Right atrium auricular region (tissue), 2 donors: ENCODE measurements at regions not wholly inside any gene's neighbourhood (a gene's known extent, or its start where the extent isn't known, plus 50 kb on each side); places are given as distances from the start of the nearest gene placed in this dataset.

Experiments used
- DNase-seq: peaks from one replicate; pipeline ENCODE4 v3.0.0-alpha.2; 2019; ENCODE audit warnings: low spot score
- H3K27ac ChIP-seq, 2 donors: fragments of 200-600 bp; sonication (generic); 1 replicate in 1 of 2; 2 replicates in 1 of 2; pipeline ENCODE4 v1.5.1; 2016 to 2019
- H3K27me3 ChIP-seq, 2 donors: fragments of 200-600 bp; sonication (generic); one replicate each; pipeline versions ENCODE4 v1.5.1 to v1.6.0; 2017 to 2019
- H3K36me3 ChIP-seq: fragments of 200-600 bp; sonication (generic); one replicate; pipeline ENCODE4 v1.5.1; 2016
- H3K4me1 ChIP-seq, 2 donors: fragments of 200-600 bp; sonication (generic); one replicate each; pipeline versions ENCODE4 v1.5.1 to v1.6.0; 2017 to 2019
- H3K4me3 ChIP-seq, 2 donors: fragments of 200-600 bp; sonication (generic); 1 replicate in 1 of 2; 2 replicates in 1 of 2; pipeline ENCODE4 v1.5.1; 2017 to 2019; ENCODE audit warnings: mild to moderate bottlenecking in 1 of 2, moderate library complexity in 1 of 2
- H3K9me3 ChIP-seq, 2 donors: fragments of 200-600 bp; sonication (generic); one replicate each; pipeline ENCODE4 v1.5.1; 2019
- CTCF ChIP-seq, 2 donors: fragments of 200-600 bp; sonication (generic); IDR thresholded peaks; one replicate each; pipeline ENCODE4 v1.5.1; 2019; ENCODE audit warnings: antibody characterized with exemption in 2 of 2

- H3K36me3 ChIP-seq, result no peaks in the 10 kb centered on the region
- H3K9me3 ChIP-seq, result no peaks in the 10 kb centered on the region
- no peaks in the 10 kb centered on the region for H3K27me3 ChIP-seq
- H3K4me3 ChIP-seq, result no peak overlapping the region
- H3K27ac ChIP-seq, result no peak overlapping the region
- no peak for DNase-seq
- H3K4me1 ChIP-seq, result peaks cover 0 to 3% of the 10 kb centered on the region in 2 donors
- no peak for TF ChIP-seq CTCF (IDR thresholded peaks at IDR 0.05)
These were observed 289.2 kb downstream of the TCERG1L start for GRCh38 chr10:131022369-131022768.

- TF ChIP-seq CTCF (IDR thresholded peaks at IDR 0.05), result no peak
- Histone ChIP-seq H3K4me1 (peaks cover 0 to 3% of the 10 kb centered on the region in 2 donors), H3K36me3 (no peaks in the 10 kb centered on the region), H3K9me3 (no peaks in the 10 kb centered on the region), H3K4me3 (no peak overlapping the region), H3K27ac (no peak overlapping the region), H3K27me3 (no peaks in the 10 kb centered on the region)
- DNase-seq, result no peak
These were observed 288.5 kb downstream of the TCERG1L start for GRCh38 chr10:131022981-131023380.

- no peak for DNase-seq
- Histone ChIP-seq H3K9me3 (no peaks in the 10 kb centered on the region), H3K27ac (no peak overlapping the region), H3K36me3 (no peaks in the 10 kb centered on the region), H3K27me3 (no peaks in the 10 kb centered on the region), H3K4me3 (no peak overlapping the region), H3K4me1 (peaks cover 0 to 3% of the 10 kb centered on the region in 2 donors)
- TF ChIP-seq CTCF (IDR thresholded peaks at IDR 0.05), result no peak
These were observed 287.0 kb downstream of the TCERG1L start for GRCh38 chr10:131024259-131025131.

- Histone ChIP-seq H3K27ac (no peak overlapping the region), H3K4me1 (peaks cover 0 to 3% of the 10 kb centered on the region in 2 donors), H3K9me3 (no peaks in the 10 kb centered on the region), H3K27me3 (no peaks in the 10 kb centered on the region), H3K36me3 (no peaks in the 10 kb centered on the region), H3K4me3 (no peak overlapping the region)
- DNase-seq, result no peak
- TF ChIP-seq CTCF (IDR thresholded peaks at IDR 0.05), result no peak
These were observed 286.2 kb downstream of the TCERG1L start for GRCh38 chr10:131025333-131025732.

- H3K27me3 ChIP-seq, result no peaks in the 10 kb centered on the region
- H3K9me3 ChIP-seq, result no peaks in the 10 kb centered on the region
- TF ChIP-seq CTCF (IDR thresholded peaks at IDR 0.05), result no peak
- H3K4me1 ChIP-seq, result no peaks in the 10 kb centered on the region
- DNase-seq, result no peak
- no peak overlapping the region for H3K4me3 ChIP-seq
- H3K27ac ChIP-seq, result no peak overlapping the region
- H3K36me3 ChIP-seq, result no peaks in the 10 kb centered on the region
These were observed 284.3 kb downstream of the TCERG1L start for GRCh38 chr10:131027256-131027655.

GRCh38 chr10:131031346-131031745 is 280.2 kb downstream of the TCERG1L start:
- no peaks in the 10 kb centered on the region for H3K4me1 ChIP-seq
- no peaks in the 10 kb centered on the region for H3K36me3 ChIP-seq
- DNase-seq, result no peak
- no peak overlapping the region for H3K4me3 ChIP-seq
- no peak overlapping the region for H3K27ac ChIP-seq
- no peaks in the 10 kb centered on the region for H3K9me3 ChIP-seq
- no peak for TF ChIP-seq CTCF (IDR thresholded peaks at IDR 0.05)
- H3K27me3 ChIP-seq, result no peaks in the 10 kb centered on the region
